ENCODE measurements at regions not wholly inside any gene's neighbourhood (a gene's known extent, or its start where the extent isn't known, plus 50 kb on each side); places are given as distances from the start of the nearest gene placed in this dataset.

- WGBS, 4 donors, result 93 to 98% (median 97%) methylated on average over 2 of the region's 2 CpGs
- H3K9me3 ChIP-seq, result peaks cover 0 to 58% (median 22%) of the 10 kb centered on the region in 12 donors
- TF ChIP-seq POLR2A (IDR thresholded peaks at IDR 0.05), result no peak
- no peak for TF ChIP-seq CTCF (IDR thresholded peaks at IDR 0.05)
- ATAC-seq, result no peak
- no peak overlapping the region for H3K27ac ChIP-seq
- DNase-seq, result no peak
- no peaks in the 10 kb centered on the region for H3K27me3 ChIP-seq
- no peaks in the 10 kb centered on the region for H3K36me3 ChIP-seq
- H3K4me1 ChIP-seq, result no peaks in the 10 kb centered on the region
- intact Hi-C loops (cut with DNase I), result no loop called here
- H3K4me3 ChIP-seq, result no peak overlapping the region
Observed at GRCh38 chr1:87542697-87543096, 214.0 kb downstream of the LMO4 start.

GRCh38 chr1:87549738-87550137 is 221.1 kb downstream of the LMO4 start:
- DNase-seq, result no peak
- Histone ChIP-seq H3K9me3 (peaks cover 0 to 17% (median 7%) of the 10 kb centered on the region in 12 donors), H3K36me3 (no peaks in the 10 kb centered on the region), H3K27me3 (no peaks in the 10 kb centered on the region), H3K4me1 (no peaks in the 10 kb centered on the region), H3K4me3 (no peak overlapping the region), H3K27ac (no peak overlapping the region)
- TF ChIP-seq CTCF (IDR thresholded peaks at IDR 0.05) (no peak), POLR2A (IDR thresholded peaks at IDR 0.05) (no peak)
- WGBS, 4 donors, result 66 to 82% (median 70%) methylated on average over 1 of the region's 1 CpG
- no peak for ATAC-seq
- intact Hi-C loops (cut with DNase I), result no loop called here

- Histone ChIP-seq H3K36me3 (no peaks in the 10 kb centered on the region), H3K27ac (no peak overlapping the region), H3K4me3 (no peak overlapping the region), H3K4me1 (no peaks in the 10 kb centered on the region), H3K27me3 (no peaks in the 10 kb centered on the region), H3K9me3 (no peaks in the 10 kb centered on the region)
- DNase-seq (no peak), ATAC-seq (no peak)
- no peak for TF ChIP-seq POLR2A (IDR thresholded peaks at IDR 0.05)
- TF ChIP-seq CTCF (IDR thresholded peaks at IDR 0.05), result no peak
- intact Hi-C loops (cut with DNase I), result no loop called here
- WGBS, 4 donors, result 88 to 98% (median 91%) methylated on average over 2 of the region's 2 CpGs
Observed at GRCh38 chr1:87553511-87553910, 224.8 kb downstream of the LMO4 start.

GRCh38 chr1:87555366-87555765 is 226.7 kb downstream of the LMO4 start:
- no peak for DNase-seq
- 87 to 100% (median 93%) methylated on average over 1 of the region's 1 CpG for WGBS, 4 donors
- ATAC-seq, result no peak
- no peaks in the 10 kb centered on the region for H3K9me3 ChIP-seq
- TF ChIP-seq POLR2A (IDR thresholded peaks at IDR 0.05) (no peak), CTCF (IDR thresholded peaks at IDR 0.05) (no peak)
- intact Hi-C loops (cut with DNase I), result loop anchor here in 1 of 10 donors (5.0 kb wide), 1 partner anchor 77 kb away; no protein-coding TSS in a partner anchor
- H3K4me1 ChIP-seq, result no peaks in the 10 kb centered on the region
- H3K27ac ChIP-seq, result no peak overlapping the region
- H3K4me3 ChIP-seq, result no peak overlapping the region
- no peaks in the 10 kb centered on the region for H3K36me3 ChIP-seq
- H3K27me3 ChIP-seq, result no peaks in the 10 kb centered on the region
